ENCODE measurements at regions not wholly inside any gene's neighbourhood (a gene's known extent, or its start where the extent isn't known, plus 50 kb on each side); places are given as distances from the start of the nearest gene placed in this dataset.

- no peak overlapping the region for H3K4me3 ChIP-seq (ENCODE audit: low read depth in 1 of 2, low read length in 2 of 2)
- H3K27ac ChIP-seq (ENCODE audit: low read depth in 2 of 2, low read length in 1 of 2) = no peak overlapping the region
- no peaks in the 10 kb centered on the region for H3K27me3 ChIP-seq (ENCODE audit: control insufficient read depth in 1 of 2, insufficient read depth in 2 of 2, low read length in 2 of 2)
- H3K36me3 ChIP-seq (ENCODE audit: control insufficient read depth in 2 of 2, insufficient read depth in 2 of 2, low read length in 1 of 2) = no peaks in the 10 kb centered on the region
- 69 to 76% methylated on average over 2 of the region's 2 CpGs for WGBS, 2 donors
- no peaks in the 10 kb centered on the region for H3K4me1 ChIP-seq (ENCODE audit: control insufficient read depth in 2 of 2, insufficient read depth in 2 of 2, low read length in 1 of 2)
- no peaks in the 10 kb centered on the region for H3K9me3 ChIP-seq (ENCODE audit: control insufficient read depth in 2 of 2, insufficient read depth in 1 of 2, low read depth in 1 of 2, low read length in 1 of 2)
Observed at GRCh38 chr10:63757067-63757466, 235.9 kb downstream of the REEP3 start.

GRCh38 chr10:63758080-63758479, 236.9 kb downstream of the REEP3 start:
- Histone ChIP-seq H3K27ac (ENCODE audit: low read depth in 2 of 2, low read length in 1 of 2) (no peak overlapping the region), H3K4me1 (ENCODE audit: control insufficient read depth in 2 of 2, insufficient read depth in 2 of 2, low read length in 1 of 2) (no peaks in the 10 kb centered on the region), H3K4me3 (ENCODE audit: low read depth in 1 of 2, low read length in 2 of 2) (no peak overlapping the region), H3K27me3 (ENCODE audit: control insufficient read depth in 1 of 2, insufficient read depth in 2 of 2, low read length in 2 of 2) (no peaks in the 10 kb centered on the region), H3K36me3 (ENCODE audit: control insufficient read depth in 2 of 2, insufficient read depth in 2 of 2, low read length in 1 of 2) (no peaks in the 10 kb centered on the region), H3K9me3 (ENCODE audit: control insufficient read depth in 2 of 2, insufficient read depth in 1 of 2, low read depth in 1 of 2, low read length in 1 of 2) (no peaks in the 10 kb centered on the region)
- 79 to 92% methylated on average over 1 of the region's 1 CpG for WGBS, 2 donors

- Histone ChIP-seq H3K9me3 (ENCODE audit: control insufficient read depth in 2 of 2, insufficient read depth in 1 of 2, low read depth in 1 of 2, low read length in 1 of 2) (no peaks in the 10 kb centered on the region), H3K4me3 (ENCODE audit: low read depth in 1 of 2, low read length in 2 of 2) (no peak overlapping the region), H3K27ac (ENCODE audit: low read depth in 2 of 2, low read length in 1 of 2) (no peak overlapping the region), H3K4me1 (ENCODE audit: control insufficient read depth in 2 of 2, insufficient read depth in 2 of 2, low read length in 1 of 2) (no peaks in the 10 kb centered on the region), H3K36me3 (ENCODE audit: control insufficient read depth in 2 of 2, insufficient read depth in 2 of 2, low read length in 1 of 2) (no peaks in the 10 kb centered on the region), H3K27me3 (ENCODE audit: control insufficient read depth in 1 of 2, insufficient read depth in 2 of 2, low read length in 2 of 2) (no peaks in the 10 kb centered on the region)
- WGBS, 2 donors = 85 to 87% methylated on average over 7 of the region's 7 CpGs
Observed at GRCh38 chr10:63759335-63759734, 238.1 kb downstream of the REEP3 start.

- Histone ChIP-seq H3K27me3 (ENCODE audit: control insufficient read depth in 1 of 2, insufficient read depth in 2 of 2, low read length in 2 of 2) (no peaks in the 10 kb centered on the region), H3K9me3 (ENCODE audit: control insufficient read depth in 2 of 2, insufficient read depth in 1 of 2, low read depth in 1 of 2, low read length in 1 of 2) (no peaks in the 10 kb centered on the region), H3K36me3 (ENCODE audit: control insufficient read depth in 2 of 2, insufficient read depth in 2 of 2, low read length in 1 of 2) (no peaks in the 10 kb centered on the region), H3K27ac (ENCODE audit: low read depth in 2 of 2, low read length in 1 of 2) (no peak overlapping the region), H3K4me1 (ENCODE audit: control insufficient read depth in 2 of 2, insufficient read depth in 2 of 2, low read length in 1 of 2) (no peaks in the 10 kb centered on the region), H3K4me3 (ENCODE audit: low read depth in 1 of 2, low read length in 2 of 2) (no peak overlapping the region)
- 72 to 80% methylated on average over 5 of the region's 5 CpGs for WGBS, 2 donors
Observed at GRCh38 chr10:63760034-63760707, 239.0 kb downstream of the REEP3 start.

- Histone ChIP-seq H3K4me1 (ENCODE audit: control insufficient read depth in 2 of 2, insufficient read depth in 2 of 2, low read length in 1 of 2) (no peaks in the 10 kb centered on the region), H3K4me3 (ENCODE audit: low read depth in 1 of 2, low read length in 2 of 2) (no peak overlapping the region), H3K27ac (ENCODE audit: low read depth in 2 of 2, low read length in 1 of 2) (no peak overlapping the region), H3K27me3 (ENCODE audit: control insufficient read depth in 1 of 2, insufficient read depth in 2 of 2, low read length in 2 of 2) (no peaks in the 10 kb centered on the region), H3K36me3 (ENCODE audit: control insufficient read depth in 2 of 2, insufficient read depth in 2 of 2, low read length in 1 of 2) (no peaks in the 10 kb centered on the region), H3K9me3 (ENCODE audit: control insufficient read depth in 2 of 2, insufficient read depth in 1 of 2, low read depth in 1 of 2, low read length in 1 of 2) (no peaks in the 10 kb centered on the region)
- WGBS, 2 donors = 77 to 89% methylated on average over 1 of the region's 1 CpG
Observed at GRCh38 chr10:63760708-63761047, 239.5 kb downstream of the REEP3 start.

- Histone ChIP-seq H3K4me1 (ENCODE audit: control insufficient read depth in 2 of 2, insufficient read depth in 2 of 2, low read length in 1 of 2) (no peaks in the 10 kb centered on the region), H3K27ac (ENCODE audit: low read depth in 2 of 2, low read length in 1 of 2) (no peak overlapping the region), H3K36me3 (ENCODE audit: control insufficient read depth in 2 of 2, insufficient read depth in 2 of 2, low read length in 1 of 2) (no peaks in the 10 kb centered on the region), H3K27me3 (ENCODE audit: control insufficient read depth in 1 of 2, insufficient read depth in 2 of 2, low read length in 2 of 2) (no peaks in the 10 kb centered on the region), H3K4me3 (ENCODE audit: low read depth in 1 of 2, low read length in 2 of 2) (no peak overlapping the region), H3K9me3 (ENCODE audit: control insufficient read depth in 2 of 2, insufficient read depth in 1 of 2, low read depth in 1 of 2, low read length in 1 of 2) (no peaks in the 10 kb centered on the region)
- 87% methylated on average over 2 of the region's 2 CpGs for WGBS, 2 donors
Observed at GRCh38 chr10:63761243-63761642, 240.0 kb downstream of the REEP3 start.

- 73 to 81% methylated on average over 2 of the region's 2 CpGs for WGBS, 2 donors
- Histone ChIP-seq H3K27ac (ENCODE audit: low read depth in 2 of 2, low read length in 1 of 2) (no peak overlapping the region), H3K4me1 (ENCODE audit: control insufficient read depth in 2 of 2, insufficient read depth in 2 of 2, low read length in 1 of 2) (no peaks in the 10 kb centered on the region), H3K4me3 (ENCODE audit: low read depth in 1 of 2, low read length in 2 of 2) (no peak overlapping the region), H3K36me3 (ENCODE audit: control insufficient read depth in 2 of 2, insufficient read depth in 2 of 2, low read length in 1 of 2) (no peaks in the 10 kb centered on the region), H3K9me3 (ENCODE audit: control insufficient read depth in 2 of 2, insufficient read depth in 1 of 2, low read depth in 1 of 2, low read length in 1 of 2) (no peaks in the 10 kb centered on the region), H3K27me3 (ENCODE audit: control insufficient read depth in 1 of 2, insufficient read depth in 2 of 2, low read length in 2 of 2) (no peaks in the 10 kb centered on the region)
Observed at GRCh38 chr10:63763744-63764143, 242.5 kb downstream of the REEP3 start.

GRCh38 chr10:63765126-63765525, 243.9 kb downstream of the REEP3 start:
- H3K27me3 ChIP-seq (ENCODE audit: control insufficient read depth in 1 of 2, insufficient read depth in 2 of 2, low read length in 2 of 2) = no peaks in the 10 kb centered on the region
- H3K4me3 ChIP-seq (ENCODE audit: low read depth in 1 of 2, low read length in 2 of 2) = no peak overlapping the region
- no peak overlapping the region for H3K27ac ChIP-seq (ENCODE audit: low read depth in 2 of 2, low read length in 1 of 2)
- no peaks in the 10 kb centered on the region for H3K36me3 ChIP-seq (ENCODE audit: control insufficient read depth in 2 of 2, insufficient read depth in 2 of 2, low read length in 1 of 2)
- H3K9me3 ChIP-seq (ENCODE audit: control insufficient read depth in 2 of 2, insufficient read depth in 1 of 2, low read depth in 1 of 2, low read length in 1 of 2) = no peaks in the 10 kb centered on the region
- no peaks in the 10 kb centered on the region for H3K4me1 ChIP-seq (ENCODE audit: control insufficient read depth in 2 of 2, insufficient read depth in 2 of 2, low read length in 1 of 2)
- WGBS, 2 donors = 93 to 96% methylated on average over 1 of the region's 1 CpG

- Histone ChIP-seq H3K4me3 (ENCODE audit: low read depth in 1 of 2, low read length in 2 of 2) (no peak overlapping the region), H3K4me1 (ENCODE audit: control insufficient read depth in 2 of 2, insufficient read depth in 2 of 2, low read length in 1 of 2) (no peaks in the 10 kb centered on the region), H3K36me3 (ENCODE audit: control insufficient read depth in 2 of 2, insufficient read depth in 2 of 2, low read length in 1 of 2) (no peaks in the 10 kb centered on the region), H3K27ac (ENCODE audit: low read depth in 2 of 2, low read length in 1 of 2) (no peak overlapping the region), H3K9me3 (ENCODE audit: control insufficient read depth in 2 of 2, insufficient read depth in 1 of 2, low read depth in 1 of 2, low read length in 1 of 2) (no peaks in the 10 kb centered on the region), H3K27me3 (ENCODE audit: control insufficient read depth in 1 of 2, insufficient read depth in 2 of 2, low read length in 2 of 2) (no peaks in the 10 kb centered on the region)
- WGBS, 2 donors = 59 to 71% methylated on average over 2 of the region's 2 CpGs
Observed at GRCh38 chr10:63766745-63767137, 245.5 kb downstream of the REEP3 start.

- no peak overlapping the region for H3K27ac ChIP-seq (ENCODE audit: low read depth in 2 of 2, low read length in 1 of 2)
- WGBS, 2 donors = 65 to 73% methylated on average over 4 of the region's 4 CpGs
- H3K27me3 ChIP-seq (ENCODE audit: control insufficient read depth in 1 of 2, insufficient read depth in 2 of 2, low read length in 2 of 2) = no peaks in the 10 kb centered on the region
- H3K4me3 ChIP-seq (ENCODE audit: low read depth in 1 of 2, low read length in 2 of 2) = no peak overlapping the region
- H3K4me1 ChIP-seq (ENCODE audit: control insufficient read depth in 2 of 2, insufficient read depth in 2 of 2, low read length in 1 of 2) = no peaks in the 10 kb centered on the region
- H3K36me3 ChIP-seq (ENCODE audit: control insufficient read depth in 2 of 2, insufficient read depth in 2 of 2, low read length in 1 of 2) = no peaks in the 10 kb centered on the region
- no peaks in the 10 kb centered on the region for H3K9me3 ChIP-seq (ENCODE audit: control insufficient read depth in 2 of 2, insufficient read depth in 1 of 2, low read depth in 1 of 2, low read length in 1 of 2)
Observed at GRCh38 chr10:63767138-63767801, 246.1 kb downstream of the REEP3 start.

All from esophagus (tissue), 2 donors.